ENCODE measurements at regions not wholly inside any gene's neighbourhood (a gene's known extent, or its start where the extent isn't known, plus 50 kb on each side); places are given as distances from the start of the nearest gene placed in this dataset.

- Histone ChIP-seq H2BK12ac (ENCODE audit: insufficient read length, low read depth, low read length) (no peak overlapping the region), H3K4me2 (ENCODE audit: insufficient read depth, insufficient read length, low read length) (no peak overlapping the region), H3K23ac (ENCODE audit: insufficient read length, low read depth, low read length) (no peak overlapping the region), H3K79me2 (ENCODE audit: insufficient read depth, low read length) (no peaks in the 10 kb centered on the region), H4K5ac (ENCODE audit: insufficient read length, low read depth, low read length) (no peak overlapping the region), H3K18ac (ENCODE audit: insufficient read length, low read depth, low read length) (no peak overlapping the region), H3T11ph (ENCODE audit: low read length) (no peak overlapping the region), H3K9ac (ENCODE audit: extremely low read depth, insufficient read length, low read length) (no peak overlapping the region), H3K56ac (ENCODE audit: insufficient read length, low read depth, low read length) (no peak overlapping the region), H4K20me1 (ENCODE audit: control insufficient read depth, insufficient read depth, insufficient read length) (no peaks in the 10 kb centered on the region), H3K79me1 (ENCODE audit: insufficient read depth, low read depth, low read length, poor library complexity, severe bottlenecking) (no peaks in the 10 kb centered on the region), H2BK20ac (ENCODE audit: low read depth, low read length, poor library complexity, severe bottlenecking) (no peak overlapping the region), H2AFZ (ENCODE audit: low read length) (no peak overlapping the region), H4K91ac (ENCODE audit: insufficient read length, low read depth, low read length) (no peak overlapping the region), H3K9me3 (ENCODE audit: control insufficient read depth, low read depth, low read length) (no peaks in the 10 kb centered on the region), H3K23me2 (ENCODE audit: insufficient read length, low read depth, low read length, poor library complexity, severe bottlenecking) (peaks cover 4% of the 10 kb centered on the region), H3K14ac (ENCODE audit: insufficient read depth, low read length) (no peak overlapping the region), H2BK5ac (ENCODE audit: insufficient read length, low read length) (no peak overlapping the region), H2AK5ac (ENCODE audit: insufficient read length, low read length) (no peak overlapping the region), H3K4me1 (ENCODE audit: insufficient read depth, low read length) (no peaks in the 10 kb centered on the region), H2BK15ac (ENCODE audit: low read depth, low read length) (no peak overlapping the region), H4K8ac (replicated peaks; ENCODE audit: insufficient read length, low read depth, low read length) (no peak overlapping the region), H3K27ac (ENCODE audit: insufficient read length, low read depth, low read length) (no peak overlapping the region), H3K27me3 (ENCODE audit: insufficient read depth, low read length) (no peaks in the 10 kb centered on the region), H2BK120ac (ENCODE audit: low read depth, low read length, poor library complexity, severe bottlenecking) (no peak overlapping the region), H3K4ac (ENCODE audit: low read depth, low read length) (no peak overlapping the region)
- WGBS (ENCODE audit: extremely low coverage, insufficient read length, low lambda C conversion rate): no CpG with 5 or more reads among the region's 14 CpGs
- Mint-ChIP-seq H3K36me3 (ENCODE audit: insufficient read depth in 1 of 3, low read depth in 3 of 3) (no peaks in the 10 kb centered on the region; a peak in 1 of 7 replicates), H3K4me3 (no peak overlapping the region), H3K4me1 (peaks cover 13 to 32% of the 10 kb centered on the region in 2 experiments), H3K9me3 (no peaks in the 10 kb centered on the region), H3K27me3 (ENCODE audit: low read depth) (no peaks in the 10 kb centered on the region), H3K27ac (no peak overlapping the region; a peak in 1 of 7 replicates)
- no peak for TF ChIP-seq CTCF (conservative IDR thresholded peaks at IDR 0.05)
- DNase-seq: no peak
Observed at GRCh38 chr17:79150035-79150733, 75.6 kb downstream of the ENGASE start.

All from H9 (cell line).